SK-N-SH (cell line): ENCODE measurements at regions not wholly inside any gene's neighbourhood (a gene's known extent, or its start where the extent isn't known, plus 50 kb on each side); places are given as distances from the start of the nearest gene placed in this dataset.
A peak's percentile ranks its signal among the peaks of the same experiment; 100 is the strongest.

Experiments
- CTCF ChIA-PET: fragments of 300-600, 350-600 bp; formaldehyde crosslinking; extraction: SDS; loops from one replicate; lab custom pipeline; 2021; lab: Yijun Ruan, JAX
- POLR2A ChIA-PET: fragments of 350-600 bp; sonication (Branson Sonifier 250); formaldehyde crosslinking; extraction: SDS; loops from one replicate; lab custom pipeline; 2020; ENCODE audit warnings: antibody characterized with exemption, inconsistent platforms; lab: Yijun Ruan, JAX
- DNase-seq: peaks from one replicate; pipeline ENCODE4 v3.0.0; 2012
- H2AFZ ChIP-seq: fragments of 200-600 bp; sonication (generic); 2 replicates; pipeline ENCODE4 v1.8.1; 2016; ENCODE audit warnings: antibody characterized with exemption, mild to moderate bottlenecking, low read depth
- H3F3A ChIP-seq: fragments of 200-600 bp; sonication (generic); replicated peaks from 2 replicates; pipeline ENCODE3; 2016; ENCODE audit warnings: antibody characterized with exemption, mild to moderate bottlenecking; ENCODE audit not compliant: insufficient read depth
- H3K27ac ChIP-seq, 2 experiments: fragments of 200-500 bp in 1 of 2; fragments of 200-600 bp in 1 of 2; sonication (Bioruptor generic) in 1 of 2; sonication (generic), shearing (Covaris generic) in 1 of 2; 2 replicates each; pipeline versions ENCODE4 v1.5.1 to v1.6.1; 2014 to 2016; ENCODE audit warnings: low read depth in 2 of 2, inconsistent platforms in 1 of 2, low read length in 1 of 2, mild to moderate bottlenecking in 1 of 2, mixed read lengths in 1 of 2
- H3K27me3 ChIP-seq: fragments of 200-600 bp; sonication (generic), shearing (Covaris generic); 2 replicates; pipeline ENCODE4 v1.6.1; 2016; ENCODE audit warnings: mixed run types; ENCODE audit not compliant: insufficient read depth
- H3K36me3 ChIP-seq, 2 experiments: fragments of 200-500 bp in 1 of 2; fragments of 200-600 bp in 1 of 2; sonication (Bioruptor generic) in 1 of 2; sonication (generic) in 1 of 2; replicated peaks in 1 of 2; 2 replicates each; pipeline versions ENCODE3 to v1.5.1; 2014 to 2016; ENCODE audit warnings: low read length in 1 of 2, mild to moderate bottlenecking in 1 of 2; ENCODE audit not compliant: insufficient read depth in 2 of 2, control insufficient read depth in 1 of 2
- H3K4me1 ChIP-seq, 2 experiments: fragments of 200-500 bp in 1 of 2; fragments of 200-600 bp in 1 of 2; sonication (Bioruptor generic) in 1 of 2; sonication (generic), shearing (Covaris generic) in 1 of 2; 2 replicates each; pipeline versions ENCODE4 v1.5.1 to v1.6.1; 2014 to 2016; ENCODE audit warnings: low read depth in 1 of 2, low read length in 1 of 2, mixed run types in 1 of 2; ENCODE audit not compliant: insufficient read depth in 2 of 2, control insufficient read depth in 1 of 2
- H3K4me2 ChIP-seq: fragments of 200-600 bp; sonication (generic), shearing (Covaris generic); 2 replicates; pipeline ENCODE4 v1.6.1; 2017; ENCODE audit warnings: mixed run types
- H3K4me3 ChIP-seq, 2 experiments: fragments of 200-500 bp in 1 of 2; fragments of 200-600 bp in 1 of 2; sonication (Bioruptor generic) in 1 of 2; sonication (generic), shearing (Covaris generic) in 1 of 2; 2 replicates each; pipeline versions ENCODE4 v1.5.1 to v1.8.1; 2014 to 2016; ENCODE audit warnings: low read depth in 2 of 2, inconsistent platforms in 1 of 2, low read length in 1 of 2, mild to moderate bottlenecking in 1 of 2, mixed read lengths in 1 of 2, moderate library complexity in 1 of 2
- H3K79me2 ChIP-seq: fragments of 200-600 bp; sonication (generic); 2 replicates; pipeline ENCODE4 v1.8.1; 2017; ENCODE audit warnings: mild to moderate bottlenecking; ENCODE audit not compliant: insufficient read depth
- H3K9ac ChIP-seq: fragments of 200-600 bp; sonication (generic); 2 replicates; pipeline ENCODE4 v1.6.1; 2017; ENCODE audit warnings: mixed run types
- H3K9me2 ChIP-seq: fragments of 200-600 bp; sonication (generic); 2 replicates; pipeline ENCODE4 v1.6.1; 2017; ENCODE audit warnings: mixed run types
- H3K9me3 ChIP-seq: fragments of 200-600 bp; sonication (generic); 2 replicates; pipeline ENCODE4 v1.6.1; 2017; ENCODE audit warnings: mixed run types, mild to moderate bottlenecking, moderate library complexity
- H4K20me1 ChIP-seq: fragments of 200-600 bp; sonication (generic); 2 replicates; pipeline ENCODE4 v1.6.1; 2017; ENCODE audit warnings: mild to moderate bottlenecking, mixed run types; ENCODE audit not compliant: insufficient read depth
- CHD2 ChIP-seq: fragments of 150-350 bp; IDR thresholded peaks from 2 replicates; pipeline ENCODE4 v1.6.1; 2018; ENCODE audit warnings: low read length; ENCODE audit not compliant: partially characterized antibody
- EP300 ChIP-seq, 2 experiments: IDR thresholded peaks; 2 replicates each; pipeline versions ENCODE4 v1.4.0 to v1.6.1; 2012; ENCODE audit warnings: borderline replicate concordance in 1 of 2, low read depth in 1 of 2, low read length in 1 of 2
- FOSL2 ChIP-seq: IDR thresholded peaks from 2 replicates; pipeline ENCODE4 v1.4.0; 2012; ENCODE audit warnings: low read depth, mild to moderate bottlenecking, moderate library complexity, borderline replicate concordance
- FOXJ3 ChIP-seq: sonication (generic); formaldehyde crosslinking; IDR thresholded peaks from 2 replicates; pipeline ENCODE4 v1.5.1; 2020; ENCODE audit warnings: mild to moderate bottlenecking, missing genetic modification reagents
- FOXM1 ChIP-seq: IDR thresholded peaks from 2 replicates; pipeline ENCODE4 v1.4.0; 2012; ENCODE audit warnings: low read depth, mild to moderate bottlenecking
- GABPA ChIP-seq: IDR thresholded peaks from 2 replicates; pipeline ENCODE4 v1.4.0; 2012; ENCODE audit warnings: low read depth, mild to moderate bottlenecking
- GATA2 ChIP-seq: sonication (generic); formaldehyde crosslinking; IDR thresholded peaks from 2 replicates; pipeline ENCODE4 v1.5.0; 2020; ENCODE audit warnings: mild to moderate bottlenecking, missing genetic modification reagents
- MEF2A ChIP-seq: IDR thresholded peaks from 2 replicates; pipeline ENCODE4 v1.4.0; 2012; ENCODE audit warnings: low read depth, borderline replicate concordance
- NRF1 ChIP-seq: IDR thresholded peaks from 2 replicates; pipeline ENCODE4 v1.6.1; 2012; ENCODE audit warnings: low read depth, mild to moderate bottlenecking, low read length
- PBX3 ChIP-seq: IDR thresholded peaks from 2 replicates; pipeline ENCODE4; 2012
- RCOR1 ChIP-seq: fragments of 150-350 bp; IDR thresholded peaks from 2 replicates; pipeline ENCODE4 v1.6.1; 2017; ENCODE audit warnings: antibody characterized with exemption, low read length
- TCF12 ChIP-seq: IDR thresholded peaks from 2 replicates; pipeline ENCODE4 v1.4.0; 2012
- TEAD4 ChIP-seq: IDR thresholded peaks from 2 replicates; pipeline ENCODE4 v1.4.0; 2012; ENCODE audit warnings: mild to moderate bottlenecking, borderline replicate concordance; ENCODE audit not compliant: insufficient read depth
- USF1 ChIP-seq: IDR thresholded peaks from 2 replicates; pipeline ENCODE4 v1.4.0; 2012; ENCODE audit warnings: low read depth, borderline replicate concordance
- ZBTB33 ChIP-seq: IDR thresholded peaks from 2 replicates; pipeline ENCODE4 v1.4.0; 2012; ENCODE audit warnings: low read depth, borderline replicate concordance
- WGBS: methylation state at CpG from one replicate; pipeline ENCODE4 v1.1.6; 2017; ENCODE audit warnings: low lambda C conversion rate; 5-methylcytosine and 5-hydroxymethylcytosine counted together

- H2AFZ ChIP-seq = no peak overlapping the region
- peak overlapping the region; percentile 51 to 53; a peak in 3 of 4 replicates for H3K27ac ChIP-seq
- peaks cover 0 to 8% of the 10 kb centered on the region in 2 experiments for H3K36me3 ChIP-seq
- H3K4me1 ChIP-seq = peaks cover 21 to 32% of the 10 kb centered on the region in 2 experiments
- peaks cover 100% of the 10 kb centered on the region for H3K79me2 ChIP-seq
- TF ChIP-seq FOSL2 (no peak), RCOR1 (peak; percentile 86), TCF12 (peak; percentile 39), NRF1 (no peak), PBX3 (peak; percentile 49), MEF2A (peak; percentile 29; the same call in 1 of the 2 replicates), EP300 (IDR thresholded peaks at IDR 0.05; ENCODE audit: borderline replicate concordance in 1 of 2, low read depth in 1 of 2, low read length in 1 of 2) (peak in 1 of 2 experiments; percentile 72; a peak in 2 of 4 replicates), ZBTB33 (no peak), FOXJ3 (0 out of 2 replicates have a peak, but pooled peaks have one; percentile 24), GATA2 (peak; percentile 86), CHD2 (peak; percentile 44)
- WGBS = 40% methylated on average over 3 of the region's 3 CpGs
- peaks cover 6% of the 10 kb centered on the region for H3F3A ChIP-seq
- peak overlapping the region; percentile 72 for H3K4me2 ChIP-seq
- H3K4me3 ChIP-seq = peak overlapping the region in 1 of 2 experiments; percentile 36; a peak in 1 of 4 replicates
- H4K20me1 ChIP-seq = peaks cover 42% of the 10 kb centered on the region; the same call in 1 of the 2 replicates
- DNase-seq = peak; percentile 32
- no peaks in the 10 kb centered on the region for H3K9me3 ChIP-seq
- H3K27me3 ChIP-seq = no peaks in the 10 kb centered on the region
- POLR2A ChIA-PET = interaction anchor here (1.0 kb wide), 1 partner anchor 78 kb away, joined by 5 read pairs; the partner anchor contains the start of gene TRIM13
- no peak overlapping the region for H3K9ac ChIP-seq
- no peaks in the 10 kb centered on the region for H3K9me2 ChIP-seq
- CTCF ChIA-PET = interaction anchor here (1.0 to 2.3 kb wide), 4 partner anchors 10 to 99 kb away, joined by 3 to 15 read pairs (median 4); partner anchors contain the start of gene TRIM13
Observed at GRCh38 chr13:50075619-50076097, 60.4 kb downstream of the KCNRG start.

- DNase-seq = no peak
- Histone ChIP-seq H4K20me1 (peaks cover 42% of the 10 kb centered on the region; the same call in 1 of the 2 replicates), H3K79me2 (peaks cover 95% of the 10 kb centered on the region), H3K4me1 (peaks cover 14 to 25% of the 10 kb centered on the region in 2 experiments), H3F3A (peaks cover 12% of the 10 kb centered on the region), H3K9me2 (no peaks in the 10 kb centered on the region), H3K27ac (peak overlapping the region in 1 of 2 experiments; percentile 85; a peak in 2 of 4 replicates), H3K4me3 (no peak overlapping the region; a peak in 1 of 4 replicates), H3K27me3 (no peaks in the 10 kb centered on the region), H3K4me2 (peak overlapping the region; percentile 65), H3K36me3 (peaks cover 0 to 6% of the 10 kb centered on the region in 2 experiments), H3K9me3 (no peaks in the 10 kb centered on the region), H2AFZ (no peak overlapping the region), H3K9ac (peak overlapping the region; percentile 45; the same call in 1 of the 2 replicates)
- TF ChIP-seq EP300 (IDR thresholded peaks at IDR 0.05; ENCODE audit: borderline replicate concordance in 1 of 2, low read depth in 1 of 2, low read length in 1 of 2) (no peak), USF1 (no peak), FOXM1 (no peak), ZBTB33 (no peak), FOXJ3 (no peak), TEAD4 (no peak), GABPA (no peak)
- 58% methylated on average over 1 of the region's 1 CpG for WGBS
- POLR2A ChIA-PET = interaction anchor here (1.1 kb wide), 1 partner anchor 80 kb away, joined by 3 read pairs; the partner anchor contains the start of gene TRIM13
- CTCF ChIA-PET = interaction anchor here (0.7 to 5.0 kb wide), 4 partner anchors 10 to 474 kb away, joined by 3 to 33 read pairs (median 4); no protein-coding TSS in a partner anchor
Observed at GRCh38 chr13:50077431-50077830, 62.2 kb downstream of the KCNRG start.
